ENCODE measurements at regions not wholly inside any gene's neighbourhood (a gene's known extent, or its start where the extent isn't known, plus 50 kb on each side); places are given as distances from the start of the nearest gene placed in this dataset.

DNA sequence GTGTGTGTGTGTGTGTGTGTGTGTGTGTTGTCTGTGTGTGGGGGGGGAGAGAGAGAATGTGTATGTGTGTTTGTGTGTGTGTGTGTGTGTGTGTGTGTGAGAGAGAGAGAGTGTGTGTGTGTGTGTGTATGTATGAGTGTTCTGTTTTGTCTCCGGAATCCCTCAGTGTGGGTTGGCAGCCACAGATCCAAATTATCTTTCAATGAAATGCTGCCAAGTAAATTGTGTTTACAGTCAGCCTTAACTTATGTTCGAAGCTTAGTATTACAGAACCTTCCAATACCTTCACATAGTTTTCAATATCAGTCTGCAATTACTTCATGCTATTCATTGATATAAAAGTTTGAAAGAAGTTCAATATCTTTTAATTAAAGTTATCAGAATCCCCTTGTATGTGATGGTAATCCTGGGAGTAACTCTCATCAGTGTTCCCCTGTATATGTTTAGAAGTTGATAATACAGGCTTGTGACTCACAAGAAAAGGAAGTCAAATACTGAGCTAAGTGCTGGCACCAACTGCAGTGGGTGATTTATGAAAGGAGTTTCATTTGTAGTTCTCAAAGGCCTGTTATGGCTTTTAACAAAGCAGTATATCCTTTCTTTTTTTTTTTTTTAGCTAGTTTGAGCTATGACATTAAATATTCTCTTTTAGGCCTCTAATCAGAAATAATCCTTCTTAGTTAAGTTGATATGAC is 51.6 kb upstream of the HTR2C start:
- SMC1A ChIA-PET (ENCODE audit: uncharacterized antibody, unreplicated experiment), result no interaction called here
- H3K9ac ChIP-seq (ENCODE audit: control insufficient read depth, insufficient read depth, low read length), result no peak overlapping the region
- H3K9me3 ChIP-seq (replicated peaks; ENCODE audit: control insufficient read depth, insufficient read depth, low read length), result no peaks in the 10 kb centered on the region
- CTCF ChIA-PET, result no interaction called here
- no peak for DNase-seq (ENCODE audit: low read depth, low spot score)
- no peaks in the 10 kb centered on the region for H3K36me3 ChIP-seq (ENCODE audit: control insufficient read depth in 2 of 2, insufficient read depth in 2 of 2, low read length in 1 of 2)
- H3K4me1 ChIP-seq (ENCODE audit: control insufficient read depth, insufficient read depth, low read length), result no peaks in the 10 kb centered on the region
- H3K4me3 ChIP-seq, result no peak overlapping the region
- no peaks in the 10 kb centered on the region for H3K79me2 ChIP-seq (ENCODE audit: control insufficient read depth, insufficient read depth, low read length)
- WGBS (ENCODE audit: insufficient coverage, insufficient replicate concordance, low lambda C conversion rate, missing lambda C conversion rate), result 29% methylated on average over 2 of the region's 2 CpGs
- ATAC-seq, result no peak
- H3K27me3 ChIP-seq (replicated peaks in 1 of 2; ENCODE audit: control insufficient read depth in 2 of 2, insufficient read depth in 2 of 2, low read length in 1 of 2), result no peaks in the 10 kb centered on the region
- TF ChIP-seq BCL11A (IDR thresholded peaks at IDR 0.05; ENCODE audit: low read depth, low read length) (no peak), EED (IDR thresholded peaks at IDR 0.05; ENCODE audit: low read depth) (no peak)
- BruUV-seq (replicated peaks), result no TSS peak
- in situ Hi-C loops (cut with MboI) (no loop called here), intact Hi-C loops (cut with micrococcal nuclease; ENCODE audit: unreplicated experiment) (no loop called here)
- H3K4me2 ChIP-seq (ENCODE audit: control insufficient read depth, insufficient read depth), result no peak overlapping the region
- H4K20me1 ChIP-seq (ENCODE audit: control insufficient read depth, insufficient read depth), result no peaks in the 10 kb centered on the region
- H2AFZ ChIP-seq (ENCODE audit: control insufficient read depth, low read depth, low read length), result no peak overlapping the region
- no peak for FAIRE-seq
- POLR2A ChIA-PET, result no interaction called here
- RAD21 ChIA-PET (ENCODE audit: unreplicated experiment), result no interaction called here
- no peak overlapping the region for H3K27ac ChIP-seq (ENCODE audit: control insufficient read depth, insufficient read depth)
